Loucy (cell line): ENCODE measurements at regions not wholly inside any gene's neighbourhood (a gene's known extent, or its start where the extent isn't known, plus 50 kb on each side); places are given as distances from the start of the nearest gene placed in this dataset.

Experiments
- H2AFZ ChIP-seq: fragments of 200-600 bp; sonication (generic); 2 replicates; pipeline ENCODE4 v1.6.0; 2016; ENCODE audit warnings: antibody characterized with exemption, mild to moderate bottlenecking, low read length, moderate library complexity
- H3F3A ChIP-seq: fragments of 200-600 bp; 2 replicates; pipeline ENCODE4 v1.6.0; 2016; ENCODE audit warnings: antibody characterized with exemption, low read depth, mild to moderate bottlenecking
- H3K27me3 ChIP-seq: fragments of 200-600 bp; sonication (generic); 2 replicates; pipeline ENCODE4 v1.6.1; 2014; ENCODE audit warnings: low read length, mild to moderate bottlenecking; ENCODE audit not compliant: insufficient read depth, poor library complexity, severe bottlenecking
- H3K36me3 ChIP-seq: fragments of 200-600 bp; sonication (generic); 2 replicates; pipeline ENCODE4 v1.6.1; 2016; ENCODE audit warnings: low read length; ENCODE audit not compliant: insufficient read depth
- H3K4me1 ChIP-seq: fragments of 200-600 bp; sonication (generic); 2 replicates; pipeline ENCODE4 v1.5.1; 2014; ENCODE audit warnings: low read length, mild to moderate bottlenecking; ENCODE audit not compliant: insufficient read depth, poor library complexity, severe bottlenecking
- H3K4me2 ChIP-seq: fragments of 200-600 bp; sonication (generic); 2 replicates; pipeline ENCODE4 v1.6.0; 2014; ENCODE audit warnings: antibody characterized with exemption, low read length, low read depth, mild to moderate bottlenecking; ENCODE audit not compliant: poor library complexity, severe bottlenecking
- H3K4me3 ChIP-seq: fragments of 200-600 bp; sonication (generic); 2 replicates; pipeline ENCODE4 v1.5.1; 2014; ENCODE audit warnings: low read length, mild to moderate bottlenecking, mixed read lengths; ENCODE audit not compliant: poor library complexity, severe bottlenecking
- H3K79me2 ChIP-seq: fragments of 200-600 bp; sonication (generic); 2 replicates; pipeline ENCODE4 v1.6.1; 2014; ENCODE audit warnings: low read length; ENCODE audit not compliant: insufficient read depth
- H3K9ac ChIP-seq: fragments of 200-600 bp; sonication (generic); 2 replicates; pipeline ENCODE4 v1.6.0; 2014; ENCODE audit warnings: mild to moderate bottlenecking, low read depth, low read length, moderate library complexity; ENCODE audit not compliant: poor library complexity, severe bottlenecking
- H3K9me2 ChIP-seq: fragments of 200-600 bp; sonication (generic); replicated peaks from 2 replicates; pipeline ENCODE4 v1.6.1; 2016; ENCODE audit warnings: low read depth, low read length, mixed read lengths
- H3K9me3 ChIP-seq: fragments of 200-600 bp; sonication (generic); 2 replicates; pipeline ENCODE4 v1.6.1; 2014; ENCODE audit warnings: mild to moderate bottlenecking, antibody characterized with exemption, low read length, low read depth; ENCODE audit not compliant: insufficient read depth
- H4K20me1 ChIP-seq: fragments of 200-600 bp; sonication (generic); 2 replicates; pipeline ENCODE4 v1.6.0; 2014; ENCODE audit warnings: antibody characterized with exemption, low read length, mild to moderate bottlenecking; ENCODE audit not compliant: insufficient read depth, poor library complexity, severe bottlenecking
- EZH2phosphoT487 ChIP-seq: fragments of 200-600 bp; IDR thresholded peaks from 2 replicates; pipeline ENCODE4 v1.6.1; 2018; ENCODE audit warnings: antibody characterized with exemption, mild to moderate bottlenecking, moderate library complexity, borderline replicate concordance
- TF ChIP-seq, protein P1 (sequence below): fragments of 200-600 bp; sonication (generic); conservative IDR thresholded peaks from 2 replicates; pipeline ENCODE4 v1.5.1; 2014; ENCODE audit warnings: mild to moderate bottlenecking, antibody characterized with exemption, low read length

DNA sequence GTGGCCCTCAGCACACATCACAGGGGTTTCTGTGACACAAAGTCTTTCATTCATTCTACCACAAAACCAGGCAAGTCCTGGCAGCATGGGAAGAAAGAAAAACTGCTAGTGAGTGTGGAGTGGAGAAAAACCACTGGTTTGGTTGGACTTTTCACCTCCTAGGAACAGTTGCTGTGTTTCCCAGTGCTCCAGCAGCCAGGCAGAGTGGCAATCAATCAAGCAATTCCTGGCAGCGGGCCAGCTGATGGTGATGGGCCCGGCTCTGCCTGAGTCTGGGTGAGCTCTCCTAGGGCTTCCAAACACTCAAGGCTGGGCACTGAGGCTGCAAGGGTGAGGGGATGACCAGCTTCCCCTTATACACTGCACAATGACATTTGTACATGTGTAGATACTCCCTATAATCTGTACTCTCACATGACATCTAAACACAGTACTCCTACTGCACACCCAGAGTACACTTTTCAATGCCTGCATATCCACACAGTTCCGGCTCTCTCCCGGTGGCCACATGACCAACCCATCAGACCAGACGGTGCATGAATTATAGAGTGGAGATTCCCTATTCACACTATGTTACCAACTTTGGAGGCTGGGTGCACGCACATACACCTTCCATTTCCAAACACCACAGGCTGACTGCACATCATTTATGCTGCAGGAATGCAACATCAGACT lies 156.6 kb downstream of the UNC5CL start:
- H3K36me3 ChIP-seq: no peaks in the 10 kb centered on the region
- no peak overlapping the region for H3K4me2 ChIP-seq
- no peaks in the 10 kb centered on the region for H3K9me2 ChIP-seq
- no peak overlapping the region for H3K4me3 ChIP-seq
- H3K79me2 ChIP-seq: no peaks in the 10 kb centered on the region
- H3K27me3 ChIP-seq: no peaks in the 10 kb centered on the region
- H2AFZ ChIP-seq: no peak overlapping the region
- no peak overlapping the region for H3K9ac ChIP-seq
- no peaks in the 10 kb centered on the region for H3K4me1 ChIP-seq
- TF ChIP-seq EZH2phosphoT487: no peak
- TF ChIP-seq, protein P1, sequence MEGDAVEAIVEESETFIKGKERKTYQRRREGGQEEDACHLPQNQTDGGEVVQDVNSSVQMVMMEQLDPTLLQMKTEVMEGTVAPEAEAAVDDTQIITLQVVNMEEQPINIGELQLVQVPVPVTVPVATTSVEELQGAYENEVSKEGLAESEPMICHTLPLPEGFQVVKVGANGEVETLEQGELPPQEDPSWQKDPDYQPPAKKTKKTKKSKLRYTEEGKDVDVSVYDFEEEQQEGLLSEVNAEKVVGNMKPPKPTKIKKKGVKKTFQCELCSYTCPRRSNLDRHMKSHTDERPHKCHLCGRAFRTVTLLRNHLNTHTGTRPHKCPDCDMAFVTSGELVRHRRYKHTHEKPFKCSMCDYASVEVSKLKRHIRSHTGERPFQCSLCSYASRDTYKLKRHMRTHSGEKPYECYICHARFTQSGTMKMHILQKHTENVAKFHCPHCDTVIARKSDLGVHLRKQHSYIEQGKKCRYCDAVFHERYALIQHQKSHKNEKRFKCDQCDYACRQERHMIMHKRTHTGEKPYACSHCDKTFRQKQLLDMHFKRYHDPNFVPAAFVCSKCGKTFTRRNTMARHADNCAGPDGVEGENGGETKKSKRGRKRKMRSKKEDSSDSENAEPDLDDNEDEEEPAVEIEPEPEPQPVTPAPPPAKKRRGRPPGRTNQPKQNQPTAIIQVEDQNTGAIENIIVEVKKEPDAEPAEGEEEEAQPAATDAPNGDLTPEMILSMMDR: no peak
- H3K9me3 ChIP-seq: no peaks in the 10 kb centered on the region
- no peaks in the 10 kb centered on the region for H3F3A ChIP-seq
- no peaks in the 10 kb centered on the region for H4K20me1 ChIP-seq

DNA sequence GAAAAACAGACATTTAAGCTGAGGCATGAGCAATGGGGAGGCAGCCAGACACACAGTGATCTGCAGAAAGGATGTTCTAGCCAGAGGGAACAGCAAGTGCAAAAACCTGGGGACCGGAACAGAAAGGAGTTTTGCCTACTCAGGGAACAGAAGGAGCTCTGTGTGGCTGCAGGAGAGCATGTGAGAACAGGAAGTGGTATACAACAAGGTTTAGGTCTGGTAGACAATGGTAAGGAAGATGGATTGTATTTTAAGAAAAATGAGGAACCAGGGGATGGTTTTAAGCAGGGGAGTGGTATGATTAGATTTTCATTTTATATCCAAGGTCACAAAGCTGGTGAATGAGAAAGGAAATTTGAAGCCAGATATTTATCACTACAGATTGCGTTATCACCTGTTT lies 157.5 kb downstream of the UNC5CL start:
- Histone ChIP-seq H3F3A (no peaks in the 10 kb centered on the region), H3K79me2 (no peaks in the 10 kb centered on the region), H4K20me1 (no peaks in the 10 kb centered on the region), H3K4me2 (no peak overlapping the region), H2AFZ (0 out of 2 replicates have a peak overlapping the region, but pooled peaks have one; percentile 15), H3K4me3 (no peak overlapping the region), H3K9me3 (no peaks in the 10 kb centered on the region), H3K36me3 (no peaks in the 10 kb centered on the region), H3K4me1 (no peaks in the 10 kb centered on the region), H3K27me3 (no peaks in the 10 kb centered on the region), H3K9ac (no peak overlapping the region), H3K9me2 (no peaks in the 10 kb centered on the region)
- TF ChIP-seq, protein P1: no peak
- no peak for TF ChIP-seq EZH2phosphoT487

DNA sequence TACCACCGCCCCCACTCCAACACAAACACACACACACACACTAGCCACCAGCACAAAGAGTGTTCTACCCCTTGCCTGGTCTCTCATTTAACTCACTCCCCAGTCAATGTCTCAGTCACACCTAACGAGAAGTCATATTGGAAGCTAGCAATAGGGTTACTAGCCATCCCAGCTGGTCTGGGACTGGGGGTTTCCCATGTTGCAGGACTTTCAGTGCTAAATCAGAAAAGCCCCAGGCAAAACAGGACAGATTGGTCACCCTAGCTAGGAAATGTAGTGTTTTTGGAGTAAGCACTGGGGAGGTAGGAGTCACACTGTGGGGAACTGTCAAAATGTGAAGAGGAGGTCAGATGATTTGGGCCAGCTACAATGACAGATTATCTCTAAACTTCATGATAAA lies 158.1 kb downstream of the UNC5CL start:
- Histone ChIP-seq H3K36me3 (no peaks in the 10 kb centered on the region), H3F3A (no peaks in the 10 kb centered on the region), H3K27me3 (no peaks in the 10 kb centered on the region), H3K79me2 (no peaks in the 10 kb centered on the region), H3K9me3 (no peaks in the 10 kb centered on the region), H3K9ac (no peak overlapping the region), H3K4me1 (no peaks in the 10 kb centered on the region), H2AFZ (no peak overlapping the region), H3K4me2 (no peak overlapping the region), H4K20me1 (no peaks in the 10 kb centered on the region), H3K4me3 (no peak overlapping the region), H3K9me2 (no peaks in the 10 kb centered on the region)
- TF ChIP-seq, protein P1: no peak
- no peak for TF ChIP-seq EZH2phosphoT487
